Vagina (tissue), 2 donors: ENCODE measurements at regions not wholly inside any gene's neighbourhood (a gene's known extent, or its start where the extent isn't known, plus 50 kb on each side); places are given as distances from the start of the nearest gene placed in this dataset.
A peak's percentile ranks its signal among the peaks of the same experiment; 100 is the strongest.

ENCODE experiments used
- DNase-seq, 2 donors: peaks; one replicate each; pipeline ENCODE4 v3.0.0-alpha.2; 2017; ENCODE audit errors: extremely low spot score in 2 of 2
- H3K27ac ChIP-seq: fragments of 200-600 bp; sonication (generic); one replicate; pipeline ENCODE4 v1.5.1; 2019
- H3K27me3 ChIP-seq: fragments of 200-600 bp; sonication (generic); one replicate; pipeline ENCODE4 v1.5.1; 2019
- H3K36me3 ChIP-seq, 2 donors: fragments of 200-600 bp; sonication (generic); one replicate each; pipeline ENCODE4 v1.5.1; 2017 to 2019
- H3K4me1 ChIP-seq: fragments of 200-600 bp; sonication (generic); one replicate; pipeline ENCODE4 v1.5.1; 2019
- H3K4me3 ChIP-seq, 2 donors: fragments of 200-600 bp; sonication (generic); 1 replicate in 1 of 2; 2 replicates in 1 of 2; pipeline ENCODE4 v1.5.1; 2016 to 2019
- H3K9me3 ChIP-seq: fragments of 200-600 bp; sonication (generic); one replicate; pipeline ENCODE4 v1.5.1; 2019
- POLR2A ChIP-seq, 2 donors: fragments of 450-650 bp; IDR thresholded peaks; one replicate each; pipeline ENCODE4 v1.6.1; 2017; ENCODE audit warnings: antibody characterized with exemption in 2 of 2, mild to moderate bottlenecking in 2 of 2, moderate library complexity in 2 of 2
- POLR2AphosphoS5 ChIP-seq, 2 donors: sonication (generic); formaldehyde crosslinking; IDR thresholded peaks; one replicate each; pipeline ENCODE4 v1.9.0; 2017; ENCODE audit warnings: antibody characterized with exemption in 2 of 2, mild to moderate bottlenecking in 2 of 2, low read depth in 1 of 2; ENCODE audit not compliant: insufficient read depth in 1 of 2
- intact Hi-C: fragments of 100-400 bp; cut with DNase I; formaldehyde crosslinking; loops from one replicate; pipeline ENCODE4 v1.15.1; 2023
- TF ChIP-seq, protein P1 (sequence below), 3 experiments: fragments of 450-650 bp in 2 of 3; fragments of 200-600 bp in 1 of 3; sonication (generic) in 1 of 3; IDR thresholded peaks; one replicate each; pipeline ENCODE4 v1.5.1; 2017 to 2019; ENCODE audit warnings: antibody characterized with exemption in 3 of 3, mild to moderate bottlenecking in 2 of 3, moderate library complexity in 2 of 3

- Histone ChIP-seq H3K27me3 (no peaks in the 10 kb centered on the region), H3K4me3 (no peak overlapping the region), H3K9me3 (no peaks in the 10 kb centered on the region), H3K36me3 (no peaks in the 10 kb centered on the region), H3K27ac (no peak overlapping the region), H3K4me1 (peaks cover 47% of the 10 kb centered on the region)
- intact Hi-C loops, result no loop called here
- no peak for DNase-seq
- TF ChIP-seq POLR2AphosphoS5 (IDR thresholded peaks at IDR 0.05; ENCODE audit: insufficient read depth in 1 of 2, low read depth in 1 of 2), result peak in 1 of 2 donors; percentile 26
- TF ChIP-seq, protein P1, sequence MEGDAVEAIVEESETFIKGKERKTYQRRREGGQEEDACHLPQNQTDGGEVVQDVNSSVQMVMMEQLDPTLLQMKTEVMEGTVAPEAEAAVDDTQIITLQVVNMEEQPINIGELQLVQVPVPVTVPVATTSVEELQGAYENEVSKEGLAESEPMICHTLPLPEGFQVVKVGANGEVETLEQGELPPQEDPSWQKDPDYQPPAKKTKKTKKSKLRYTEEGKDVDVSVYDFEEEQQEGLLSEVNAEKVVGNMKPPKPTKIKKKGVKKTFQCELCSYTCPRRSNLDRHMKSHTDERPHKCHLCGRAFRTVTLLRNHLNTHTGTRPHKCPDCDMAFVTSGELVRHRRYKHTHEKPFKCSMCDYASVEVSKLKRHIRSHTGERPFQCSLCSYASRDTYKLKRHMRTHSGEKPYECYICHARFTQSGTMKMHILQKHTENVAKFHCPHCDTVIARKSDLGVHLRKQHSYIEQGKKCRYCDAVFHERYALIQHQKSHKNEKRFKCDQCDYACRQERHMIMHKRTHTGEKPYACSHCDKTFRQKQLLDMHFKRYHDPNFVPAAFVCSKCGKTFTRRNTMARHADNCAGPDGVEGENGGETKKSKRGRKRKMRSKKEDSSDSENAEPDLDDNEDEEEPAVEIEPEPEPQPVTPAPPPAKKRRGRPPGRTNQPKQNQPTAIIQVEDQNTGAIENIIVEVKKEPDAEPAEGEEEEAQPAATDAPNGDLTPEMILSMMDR (IDR thresholded peaks at IDR 0.05), result no peak
Measured at GRCh38 chr10:29807163-29807806, 172.5 kb upstream of the SVIL start.

GRCh38 chr10:29806350-29806788 lies 171.6 kb upstream of the SVIL start:
- Histone ChIP-seq H3K27ac (peak overlapping the region; percentile 5), H3K9me3 (no peaks in the 10 kb centered on the region), H3K4me1 (peaks cover 41% of the 10 kb centered on the region), H3K36me3 (no peaks in the 10 kb centered on the region), H3K4me3 (no peak overlapping the region), H3K27me3 (no peaks in the 10 kb centered on the region)
- intact Hi-C loops, result no loop called here
- TF ChIP-seq POLR2A (IDR thresholded peaks at IDR 0.05) (no peak), POLR2AphosphoS5 (IDR thresholded peaks at IDR 0.05; ENCODE audit: insufficient read depth in 1 of 2, low read depth in 1 of 2) (no peak)
- TF ChIP-seq, protein P1 (IDR thresholded peaks at IDR 0.05), result no peak
- no peak for DNase-seq

DNA sequence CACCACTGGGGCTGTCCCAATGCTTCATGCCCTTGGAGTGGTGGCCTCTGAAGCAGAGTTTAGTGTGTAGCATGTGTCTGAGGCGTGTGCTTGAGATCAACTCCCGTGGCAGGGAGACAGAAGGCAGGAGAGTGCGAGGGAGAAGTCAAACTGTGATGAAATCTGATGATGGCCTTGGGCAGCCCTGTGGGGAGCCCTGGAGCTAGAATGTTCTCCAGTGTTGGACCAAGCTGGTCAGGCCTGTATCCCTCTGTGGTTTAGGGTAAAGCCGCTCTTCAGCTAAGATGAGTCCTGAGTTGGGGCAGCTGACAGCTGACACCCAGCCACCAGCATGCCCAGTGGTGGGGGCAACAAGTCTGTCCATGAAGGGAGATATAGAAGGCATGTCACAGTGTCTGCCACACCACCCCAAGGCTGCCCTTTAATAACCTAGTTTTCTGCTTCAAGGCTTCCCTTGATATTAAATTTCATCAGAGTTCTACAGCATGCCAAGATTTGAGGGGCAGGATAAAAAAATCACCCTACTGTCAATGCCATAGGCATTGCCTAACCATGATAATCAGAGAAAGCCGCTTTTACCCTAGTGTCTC lies 170.5 kb upstream of the SVIL start:
- intact Hi-C loops, result no loop called here
- Histone ChIP-seq H3K27ac (no peak overlapping the region), H3K9me3 (no peaks in the 10 kb centered on the region), H3K4me3 (no peak overlapping the region), H3K36me3 (no peaks in the 10 kb centered on the region), H3K27me3 (no peaks in the 10 kb centered on the region), H3K4me1 (peaks cover 35% of the 10 kb centered on the region)
- DNase-seq, result peak in 1 of 2 donors; percentile 58
- TF ChIP-seq POLR2A (IDR thresholded peaks at IDR 0.05) (no peak), POLR2AphosphoS5 (IDR thresholded peaks at IDR 0.05; ENCODE audit: insufficient read depth in 1 of 2, low read depth in 1 of 2) (no peak)
- TF ChIP-seq, protein P1 (IDR thresholded peaks at IDR 0.05), result no peak

- TF ChIP-seq POLR2AphosphoS5 (IDR thresholded peaks at IDR 0.05; ENCODE audit: insufficient read depth in 1 of 2, low read depth in 1 of 2), result peak in 1 of 2 donors; percentile 72
- TF ChIP-seq, protein P1 (IDR thresholded peaks at IDR 0.05), result no peak
- no peak for TF ChIP-seq POLR2A (IDR thresholded peaks at IDR 0.05)
- no peak overlapping the region for H3K4me3 ChIP-seq
- intact Hi-C loops, result no loop called here
- H3K27ac ChIP-seq, result peak overlapping the region; percentile 27
- peak in 1 of 2 donors; percentile 83 for DNase-seq
- H3K36me3 ChIP-seq, result no peaks in the 10 kb centered on the region
- no peaks in the 10 kb centered on the region for H3K9me3 ChIP-seq
- H3K4me1 ChIP-seq, result peaks cover 35% of the 10 kb centered on the region
- H3K27me3 ChIP-seq, result no peaks in the 10 kb centered on the region
Measured at GRCh38 chr10:29804025-29804852, 169.5 kb upstream of the SVIL start.
